CD4-positive, CD25-positive, alpha-beta regulatory T cell (primary cell): ENCODE measurements at regions not wholly inside any gene's neighbourhood (a gene's known extent, or its start where the extent isn't known, plus 50 kb on each side); places are given as distances from the start of the nearest gene placed in this dataset.

ENCODE experiments used
- ATAC-seq, 2 donors: fragments of 150-1000 bp; cut with Tn5 transposase; one replicate each; pipeline ENCODE4 v1.10.0; 2021; ENCODE audit warnings: low read depth in 2 of 2, moderate number of reproducible peaks in 2 of 2, moderate library complexity in 1 of 2
- DNase-seq, 3 donors: peaks; one replicate each; pipeline versions ENCODE4 v3.0.0 to v3.0.0-alpha.2; 2012 to 2022; ENCODE audit warnings: mixed read lengths in 1 of 3
- H3K27ac ChIP-seq: one replicate; pipeline ENCODE4 v1.7.0; 2013; ENCODE audit warnings: mild to moderate bottlenecking, low read length; ENCODE audit not compliant: insufficient read depth, poor library complexity, severe bottlenecking
- H3K27me3 ChIP-seq: one replicate; pipeline ENCODE4 v1.7.0; 2013; ENCODE audit warnings: low read length; ENCODE audit not compliant: control insufficient read depth, insufficient read depth
- H3K36me3 ChIP-seq: one replicate; pipeline ENCODE4 v1.7.0; 2013; ENCODE audit warnings: mild to moderate bottlenecking, low read length, moderate library complexity; ENCODE audit not compliant: control insufficient read depth, insufficient read depth
- H3K4me1 ChIP-seq: 2 replicates; pipeline ENCODE4 v1.7.0; 2013; ENCODE audit warnings: mild to moderate bottlenecking, low read length; ENCODE audit not compliant: insufficient read depth, control insufficient read depth, poor library complexity, severe bottlenecking
- H3K4me3 ChIP-seq: one replicate; pipeline ENCODE4 v1.7.0; 2013; ENCODE audit warnings: low read depth, mild to moderate bottlenecking, low read length, moderate library complexity
- H3K9me3 ChIP-seq, 2 experiments: 1 replicate in 1 of 2; 2 replicates in 1 of 2; pipeline ENCODE4 v1.7.0; 2013; ENCODE audit warnings: low read length in 2 of 2, mild to moderate bottlenecking in 1 of 2, moderate library complexity in 1 of 2; ENCODE audit not compliant: control insufficient read depth in 2 of 2
- H3K27ac Mint-ChIP-seq, 3 donors: one replicate each; pipeline ENCODE4 v1.8.0; 2020 to 2022; ENCODE audit warnings: mild to moderate bottlenecking in 3 of 3, mixed read lengths in 3 of 3, moderate library complexity in 2 of 3
- H3K27me3 Mint-ChIP-seq: one replicate; pipeline ENCODE4 v1.8.0; 2022; ENCODE audit warnings: mild to moderate bottlenecking, mixed read lengths
- H3K36me3 Mint-ChIP-seq: one replicate; pipeline ENCODE4 v1.8.0; 2020; ENCODE audit warnings: mixed read lengths
- H3K4me1 Mint-ChIP-seq, 4 donors: one replicate each; pipeline ENCODE4 v1.8.0; 2020 to 2022; ENCODE audit warnings: mixed read lengths in 4 of 4, mild to moderate bottlenecking in 1 of 4
- H3K4me3 Mint-ChIP-seq, 4 donors: one replicate each; pipeline ENCODE4 v1.8.0; 2020 to 2022; ENCODE audit warnings: mild to moderate bottlenecking in 4 of 4, mixed read lengths in 4 of 4, moderate library complexity in 3 of 4
- H3K9me3 Mint-ChIP-seq, 7 donors: one replicate each; pipeline ENCODE4 v1.8.0; 2020 to 2022; ENCODE audit warnings: mixed read lengths in 7 of 7, mild to moderate bottlenecking in 3 of 7, moderate library complexity in 2 of 7

DNA sequence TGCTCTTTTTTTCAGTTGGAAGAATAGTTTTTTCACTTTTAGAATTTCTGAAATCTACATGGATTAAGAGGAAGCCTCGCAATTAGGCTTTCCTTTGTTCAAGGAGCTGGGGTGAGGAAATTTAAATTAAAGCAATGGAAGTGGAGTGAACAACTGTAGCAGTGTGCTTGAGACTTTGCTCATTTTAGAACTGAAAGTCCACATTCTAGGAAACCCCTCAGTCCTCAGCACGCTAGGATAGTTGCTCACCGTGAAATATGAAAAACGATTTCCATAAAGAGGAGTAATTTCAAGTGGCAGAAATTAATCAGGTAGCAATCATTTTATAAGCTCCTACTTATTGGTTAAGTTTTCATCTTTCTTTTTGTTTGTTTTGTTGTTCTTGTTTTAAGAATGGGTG, 243.0 kb upstream of the ITGA1 start:
- DNase-seq (no peak), ATAC-seq (no peak)
- Histone ChIP-seq H3K36me3 (no peaks in the 10 kb centered on the region), H3K27me3 (no peaks in the 10 kb centered on the region), H3K4me3 (no peak overlapping the region), H3K9me3 (no peaks in the 10 kb centered on the region), H3K4me1 (no peaks in the 10 kb centered on the region), H3K27ac (no peak overlapping the region)
- Mint-ChIP-seq H3K27ac (no peak overlapping the region), H3K4me1 (no peaks in the 10 kb centered on the region), H3K27me3 (no peaks in the 10 kb centered on the region), H3K36me3 (no peaks in the 10 kb centered on the region), H3K9me3 (no peaks in the 10 kb centered on the region), H3K4me3 (no peak overlapping the region)

DNA sequence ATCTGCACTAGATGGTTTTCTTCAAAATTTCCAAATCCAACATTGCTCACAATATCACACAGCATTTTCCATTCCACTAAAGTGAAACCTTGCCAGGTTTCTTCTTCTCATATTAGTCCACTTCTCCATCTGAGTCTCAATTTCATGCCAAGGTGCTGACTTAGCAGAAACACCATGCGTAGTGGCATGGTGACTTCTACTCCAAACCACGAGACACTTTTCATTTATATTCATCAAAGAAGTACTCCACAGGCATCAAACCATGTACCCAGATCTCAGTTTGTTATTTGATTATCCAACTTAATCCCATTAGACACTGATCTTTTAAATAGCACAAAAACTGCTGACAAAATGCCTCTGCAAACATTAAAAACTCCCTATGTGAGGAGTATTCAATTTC, 233.4 kb upstream of the ITGA1 start:
- Histone ChIP-seq H3K9me3 (no peaks in the 10 kb centered on the region), H3K27me3 (no peaks in the 10 kb centered on the region), H3K36me3 (no peaks in the 10 kb centered on the region), H3K4me1 (no peaks in the 10 kb centered on the region), H3K4me3 (no peak overlapping the region), H3K27ac (no peak overlapping the region)
- Mint-ChIP-seq H3K36me3 (no peaks in the 10 kb centered on the region), H3K27ac (no peak overlapping the region), H3K9me3 (peaks cover 0 to 8% (median 0%) of the 10 kb centered on the region in 7 donors), H3K4me1 (no peaks in the 10 kb centered on the region), H3K27me3 (no peaks in the 10 kb centered on the region), H3K4me3 (no peak overlapping the region)
- ATAC-seq (no peak), DNase-seq (no peak)

GRCh38 chr5:52560366-52560765, 227.3 kb upstream of the ITGA1 start:
- Mint-ChIP-seq H3K27ac (no peak overlapping the region), H3K9me3 (peaks cover 0 to 9% (median 4%) of the 10 kb centered on the region in 7 donors), H3K36me3 (no peaks in the 10 kb centered on the region), H3K4me1 (no peaks in the 10 kb centered on the region), H3K4me3 (no peak overlapping the region), H3K27me3 (no peaks in the 10 kb centered on the region)
- Histone ChIP-seq H3K36me3 (no peaks in the 10 kb centered on the region), H3K4me1 (no peaks in the 10 kb centered on the region), H3K27me3 (no peaks in the 10 kb centered on the region), H3K4me3 (no peak overlapping the region), H3K9me3 (no peaks in the 10 kb centered on the region), H3K27ac (no peak overlapping the region)
- no peak for DNase-seq
- no peak for ATAC-seq

- DNase-seq, result no peak
- Mint-ChIP-seq H3K36me3 (no peaks in the 10 kb centered on the region), H3K4me1 (no peaks in the 10 kb centered on the region), H3K4me3 (no peak overlapping the region), H3K27me3 (no peaks in the 10 kb centered on the region), H3K9me3 (peaks cover 0 to 9% (median 0%) of the 10 kb centered on the region in 7 donors), H3K27ac (no peak overlapping the region)
- ATAC-seq, result no peak
- no peaks in the 10 kb centered on the region for H3K36me3 ChIP-seq
- H3K27ac ChIP-seq, result no peak overlapping the region
- no peaks in the 10 kb centered on the region for H3K4me1 ChIP-seq
- H3K9me3 ChIP-seq, result no peaks in the 10 kb centered on the region
- no peaks in the 10 kb centered on the region for H3K27me3 ChIP-seq
- H3K4me3 ChIP-seq, result no peak overlapping the region
These were observed 225.2 kb upstream of the ITGA1 start for GRCh38 chr5:52562473-52562872.

DNA sequence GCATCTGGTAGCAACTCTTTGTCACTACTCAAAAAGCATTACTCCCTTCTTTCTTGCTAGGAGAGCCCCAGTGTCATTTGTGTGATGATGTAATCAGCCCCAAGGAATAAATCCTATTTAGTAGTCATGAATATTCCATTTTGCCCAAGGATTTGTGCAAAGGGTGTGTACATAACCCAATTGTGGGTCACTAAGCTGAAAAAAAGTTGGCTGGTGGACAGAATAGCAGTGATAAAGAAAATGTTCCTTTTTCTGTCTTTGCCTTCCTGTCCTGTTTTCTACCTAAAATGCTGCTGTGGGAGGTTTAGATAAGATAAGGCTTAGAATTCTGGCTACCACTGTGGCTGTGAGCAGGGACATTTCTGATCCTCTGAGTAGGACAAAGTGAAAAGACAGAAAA, 223.1 kb upstream of the ITGA1 start:
- ATAC-seq (no peak), DNase-seq (no peak)
- Mint-ChIP-seq H3K9me3 (peaks cover 0 to 9% (median 2%) of the 10 kb centered on the region in 7 donors), H3K36me3 (no peaks in the 10 kb centered on the region), H3K4me3 (no peak overlapping the region), H3K4me1 (no peaks in the 10 kb centered on the region), H3K27ac (no peak overlapping the region), H3K27me3 (no peaks in the 10 kb centered on the region)
- no peak overlapping the region for H3K27ac ChIP-seq
- no peaks in the 10 kb centered on the region for H3K27me3 ChIP-seq
- no peak overlapping the region for H3K4me3 ChIP-seq
- H3K36me3 ChIP-seq, result no peaks in the 10 kb centered on the region
- no peaks in the 10 kb centered on the region for H3K9me3 ChIP-seq
- no peaks in the 10 kb centered on the region for H3K4me1 ChIP-seq

GRCh38 chr5:52577546-52577945, 210.2 kb upstream of the ITGA1 start:
- ATAC-seq (no peak), DNase-seq (no peak)
- Histone ChIP-seq H3K27ac (no peak overlapping the region), H3K4me3 (no peak overlapping the region), H3K27me3 (no peaks in the 10 kb centered on the region), H3K4me1 (no peaks in the 10 kb centered on the region), H3K9me3 (no peaks in the 10 kb centered on the region), H3K36me3 (no peaks in the 10 kb centered on the region)
- no peaks in the 10 kb centered on the region for H3K36me3 Mint-ChIP-seq
- H3K27me3 Mint-ChIP-seq, result no peaks in the 10 kb centered on the region
- no peak overlapping the region for H3K27ac Mint-ChIP-seq
- H3K4me3 Mint-ChIP-seq, result no peak overlapping the region
- H3K9me3 Mint-ChIP-seq, result peaks cover 0 to 12% (median 1%) of the 10 kb centered on the region in 7 donors
- H3K4me1 Mint-ChIP-seq, result no peaks in the 10 kb centered on the region

DNA sequence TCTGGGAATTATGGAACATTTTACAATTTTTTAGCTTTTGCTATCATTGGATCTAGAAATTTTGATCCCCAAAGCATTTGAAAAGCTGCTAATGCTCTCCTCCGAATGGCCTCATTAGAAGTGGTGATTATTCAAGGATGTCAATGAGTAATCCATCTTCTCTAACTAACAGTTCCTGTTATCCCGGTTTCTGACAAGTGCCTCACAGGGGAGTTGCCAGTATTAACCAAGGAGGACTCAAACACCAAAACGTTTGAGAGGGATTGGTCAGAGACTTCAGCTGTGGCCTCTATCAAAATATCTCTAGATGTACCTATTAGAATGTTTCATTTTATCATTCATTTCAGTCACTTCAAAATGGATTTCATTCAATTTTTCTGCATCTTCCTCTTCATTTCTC, 208.3 kb upstream of the ITGA1 start:
- no peaks in the 10 kb centered on the region for H3K4me1 Mint-ChIP-seq
- Histone ChIP-seq H3K27ac (no peak overlapping the region), H3K9me3 (no peaks in the 10 kb centered on the region), H3K4me3 (no peak overlapping the region), H3K27me3 (no peaks in the 10 kb centered on the region), H3K36me3 (no peaks in the 10 kb centered on the region), H3K4me1 (no peaks in the 10 kb centered on the region)
- no peaks in the 10 kb centered on the region for H3K36me3 Mint-ChIP-seq
- no peaks in the 10 kb centered on the region for H3K27me3 Mint-ChIP-seq
- H3K4me3 Mint-ChIP-seq, result no peak overlapping the region
- DNase-seq (no peak), ATAC-seq (no peak)
- H3K9me3 Mint-ChIP-seq, result peaks cover 0 to 12% (median 1%) of the 10 kb centered on the region in 7 donors
- no peak overlapping the region for H3K27ac Mint-ChIP-seq

- H3K9me3 Mint-ChIP-seq, result peaks cover 0 to 10% (median 1%) of the 10 kb centered on the region in 7 donors
- ATAC-seq (no peak), DNase-seq (no peak)
- no peaks in the 10 kb centered on the region for H3K9me3 ChIP-seq
- no peak overlapping the region for H3K4me3 ChIP-seq
- no peak overlapping the region for H3K27ac ChIP-seq
- H3K27me3 Mint-ChIP-seq, result no peaks in the 10 kb centered on the region
- H3K27me3 ChIP-seq, result no peaks in the 10 kb centered on the region
- H3K4me1 Mint-ChIP-seq, result no peaks in the 10 kb centered on the region
- no peak overlapping the region for H3K4me3 Mint-ChIP-seq
- H3K4me1 ChIP-seq, result no peaks in the 10 kb centered on the region
- H3K36me3 ChIP-seq, result no peaks in the 10 kb centered on the region
- no peaks in the 10 kb centered on the region for H3K36me3 Mint-ChIP-seq
- H3K27ac Mint-ChIP-seq, result no peak overlapping the region
These were observed 206.8 kb upstream of the ITGA1 start for GRCh38 chr5:52580921-52581320.
